ENCODE measurements at regions not wholly inside any gene's neighbourhood (a gene's known extent, or its start where the extent isn't known, plus 50 kb on each side); places are given as distances from the start of the nearest gene placed in this dataset.

GRCh38 chr7:115106316-115106715, 184.4 kb downstream of the MDFIC start:
- no peak for TF ChIP-seq CTCF (conservative IDR thresholded peaks at IDR 0.05; ENCODE audit: low read length)
- TF ChIP-seq EZH2phosphoT487 (IDR thresholded peaks at IDR 0.05; ENCODE audit: borderline replicate concordance, low read depth, low read length): no peak
